HepG2 (cell line): ENCODE measurements at regions not wholly inside any gene's neighbourhood (a gene's known extent, or its start where the extent isn't known, plus 50 kb on each side); places are given as distances from the start of the nearest gene placed in this dataset.

Experiments used
- CHD2 ChIP-seq: IDR thresholded peaks from 2 replicates; pipeline ENCODE4 v1.6.1; 2011; ENCODE audit warnings: low read depth, low read length, improper control_type of control experiment
- CTCF ChIP-seq: sonication (generic); formaldehyde crosslinking; IDR thresholded peaks from 2 replicates; pipeline ENCODE4 v1.5.0; 2020; ENCODE audit warnings: mild to moderate bottlenecking, missing genetic modification reagents, moderate library complexity
- EP300 ChIP-seq, 3 experiments: sonication (generic) in 1 of 3; formaldehyde crosslinking in 1 of 3; IDR thresholded peaks; 2 replicates each; pipeline versions ENCODE4 v1.5.1 to v1.6.1; 2011 to 2020; ENCODE audit warnings: low read depth in 2 of 3, low read length in 2 of 3, borderline replicate concordance in 1 of 3, improper control_type of control experiment in 1 of 3, mild to moderate bottlenecking in 1 of 3, missing genetic modification reagents in 1 of 3, moderate library complexity in 1 of 3
- EZH2 ChIP-seq: conservative IDR thresholded peaks from 2 replicates; pipeline ENCODE4 v1.6.1; 2012; ENCODE audit warnings: mild to moderate bottlenecking, low read depth, low read length, moderate library complexity
- KAT7 ChIP-seq: IDR thresholded peaks from 2 replicates; pipeline ENCODE4 v1.6.1; 2018; ENCODE audit warnings: borderline replicate concordance, missing compliant biosample characterization
- NFRKB ChIP-seq: fragments of 450-650 bp; IDR thresholded peaks from 2 replicates; pipeline ENCODE4 v1.6.1; 2017
- PAX8 ChIP-seq: sonication (generic); formaldehyde crosslinking; IDR thresholded peaks from 2 replicates; pipeline ENCODE4 v1.8.0; 2022; ENCODE audit warnings: mild to moderate bottlenecking, missing genetic modification reagents, borderline replicate concordance
- POLR2A ChIP-seq, 2 experiments: IDR thresholded peaks; 2 replicates each; pipeline ENCODE4 v1.6.1; 2011; ENCODE audit warnings: low read depth in 2 of 2, low read length in 2 of 2, mild to moderate bottlenecking in 1 of 2, moderate library complexity in 1 of 2; ENCODE audit not compliant: insufficient read depth in 1 of 2
- POLR2AphosphoS5 ChIP-seq: IDR thresholded peaks from 2 replicates; pipeline ENCODE4 v1.6.1; 2012; ENCODE audit warnings: low read depth, low read length
- SUZ12 ChIP-seq: fragments of 150-350 bp; IDR thresholded peaks from 2 replicates; pipeline ENCODE4 v1.6.1; 2014; ENCODE audit warnings: low read depth, low read length
- TFAP4 ChIP-seq: sonication (generic); IDR thresholded peaks from 2 replicates; pipeline ENCODE4 v1.6.1; 2016; ENCODE audit warnings: low read depth, borderline replicate concordance
- TF ChIP-seq, protein P1 (sequence below): sonication (generic); formaldehyde crosslinking; IDR thresholded peaks from 2 replicates; pipeline ENCODE4 v1.4.0; 2020; ENCODE audit warnings: missing genetic modification reagents, mild to moderate bottlenecking, borderline replicate concordance
- TF ChIP-seq, protein P2 (sequence below), 2 experiments: fragments of 450-650 bp in 1 of 2; sonication (generic) in 1 of 2; formaldehyde crosslinking; IDR thresholded peaks; 2 replicates each; pipeline versions ENCODE4 v1.5.0 to v1.8.0; 2020 to 2022; ENCODE audit warnings: mild to moderate bottlenecking in 1 of 2, missing genetic modification reagents in 1 of 2
- TF ChIP-seq, protein P3 (sequence below): sonication (generic); formaldehyde crosslinking; IDR thresholded peaks from 2 replicates; pipeline ENCODE4 v1.4.0; 2020; ENCODE audit warnings: missing genetic modification reagents

- TF ChIP-seq NFRKB, result no peak
- TF ChIP-seq, protein P1, sequence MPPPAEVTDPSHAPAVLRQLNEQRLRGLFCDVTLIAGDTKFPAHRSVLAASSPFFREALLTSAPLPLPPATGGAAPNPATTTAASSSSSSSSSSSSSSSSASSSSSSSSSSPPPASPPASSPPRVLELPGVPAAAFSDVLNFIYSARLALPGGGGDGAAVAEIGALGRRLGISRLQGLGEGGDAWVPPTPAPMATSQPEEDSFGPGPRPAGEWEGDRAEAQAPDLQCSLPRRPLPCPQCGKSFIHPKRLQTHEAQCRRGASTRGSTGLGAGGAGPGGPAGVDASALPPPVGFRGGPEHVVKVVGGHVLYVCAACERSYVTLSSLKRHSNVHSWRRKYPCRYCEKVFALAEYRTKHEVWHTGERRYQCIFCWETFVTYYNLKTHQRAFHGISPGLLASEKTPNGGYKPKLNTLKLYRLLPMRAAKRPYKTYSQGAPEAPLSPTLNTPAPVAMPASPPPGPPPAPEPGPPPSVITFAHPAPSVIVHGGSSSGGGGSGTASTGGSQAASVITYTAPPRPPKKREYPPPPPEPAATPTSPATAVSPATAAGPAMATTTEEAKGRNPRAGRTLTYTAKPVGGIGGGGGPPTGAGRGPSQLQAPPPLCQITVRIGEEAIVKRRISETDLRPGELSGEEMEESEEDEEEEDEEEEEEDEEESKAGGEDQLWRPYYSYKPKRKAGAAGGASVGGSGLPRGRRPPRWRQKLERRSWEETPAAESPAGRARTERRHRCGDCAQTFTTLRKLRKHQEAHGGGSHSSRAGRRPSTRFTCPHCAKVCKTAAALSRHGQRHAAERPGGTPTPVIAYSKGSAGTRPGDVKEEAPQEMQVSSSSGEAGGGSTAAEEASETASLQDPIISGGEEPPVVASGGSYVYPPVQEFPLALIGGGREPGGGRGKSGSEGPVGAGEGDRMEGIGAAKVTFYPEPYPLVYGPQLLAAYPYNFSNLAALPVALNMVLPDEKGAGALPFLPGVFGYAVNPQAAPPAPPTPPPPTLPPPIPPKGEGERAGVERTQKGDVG (CRISPR knock-in tag), result no peak
- no peak for TF ChIP-seq POLR2AphosphoS5
- TF ChIP-seq, protein P2, sequence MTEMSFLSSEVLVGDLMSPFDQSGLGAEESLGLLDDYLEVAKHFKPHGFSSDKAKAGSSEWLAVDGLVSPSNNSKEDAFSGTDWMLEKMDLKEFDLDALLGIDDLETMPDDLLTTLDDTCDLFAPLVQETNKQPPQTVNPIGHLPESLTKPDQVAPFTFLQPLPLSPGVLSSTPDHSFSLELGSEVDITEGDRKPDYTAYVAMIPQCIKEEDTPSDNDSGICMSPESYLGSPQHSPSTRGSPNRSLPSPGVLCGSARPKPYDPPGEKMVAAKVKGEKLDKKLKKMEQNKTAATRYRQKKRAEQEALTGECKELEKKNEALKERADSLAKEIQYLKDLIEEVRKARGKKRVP (CRISPR knock-in tag; IDR thresholded peaks at IDR 0.05), result no peak
- TF ChIP-seq PAX8 (CRISPR knock-in tag), result no peak
- no peak for TF ChIP-seq POLR2A (IDR thresholded peaks at IDR 0.05; ENCODE audit: insufficient read depth in 1 of 2, low read depth in 2 of 2, low read length in 2 of 2)
- TF ChIP-seq, protein P3, sequence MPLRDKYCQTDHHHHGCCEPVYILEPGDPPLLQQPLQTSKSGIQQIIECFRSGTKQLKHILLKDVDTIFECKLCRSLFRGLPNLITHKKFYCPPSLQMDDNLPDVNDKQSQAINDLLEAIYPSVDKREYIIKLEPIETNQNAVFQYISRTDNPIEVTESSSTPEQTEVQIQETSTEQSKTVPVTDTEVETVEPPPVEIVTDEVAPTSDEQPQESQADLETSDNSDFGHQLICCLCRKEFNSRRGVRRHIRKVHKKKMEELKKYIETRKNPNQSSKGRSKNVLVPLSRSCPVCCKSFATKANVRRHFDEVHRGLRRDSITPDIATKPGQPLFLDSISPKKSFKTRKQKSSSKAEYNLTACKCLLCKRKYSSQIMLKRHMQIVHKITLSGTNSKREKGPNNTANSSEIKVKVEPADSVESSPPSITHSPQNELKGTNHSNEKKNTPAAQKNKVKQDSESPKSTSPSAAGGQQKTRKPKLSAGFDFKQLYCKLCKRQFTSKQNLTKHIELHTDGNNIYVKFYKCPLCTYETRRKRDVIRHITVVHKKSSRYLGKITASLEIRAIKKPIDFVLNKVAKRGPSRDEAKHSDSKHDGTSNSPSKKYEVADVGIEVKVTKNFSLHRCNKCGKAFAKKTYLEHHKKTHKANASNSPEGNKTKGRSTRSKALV, result no peak
- no peak for TF ChIP-seq CTCF (CRISPR knock-in tag)
- no peak for TF ChIP-seq CHD2
- TF ChIP-seq TFAP4, result no peak
- no peak for TF ChIP-seq SUZ12
- no peak for TF ChIP-seq KAT7 (CRISPR knock-in tag)
- no peak for TF ChIP-seq EP300 (IDR thresholded peaks at IDR 0.05; ENCODE audit: low read depth in 2 of 2, low read length in 2 of 2)
- no peak for TF ChIP-seq EP300 (CRISPR knock-in tag; IDR thresholded peaks at IDR 0.05; ENCODE audit: borderline replicate concordance)
- no peak for TF ChIP-seq EZH2
Observed at GRCh38 chr10:3959370-3960325, 174.6 kb upstream of the KLF6 start.
